ENCODE measurements at regions not wholly inside any gene's neighbourhood (a gene's known extent, or its start where the extent isn't known, plus 50 kb on each side); places are given as distances from the start of the nearest gene placed in this dataset.

GRCh38 chr3:178084938-178085816 is 451.1 kb upstream of the KCNMB2 start:
- no peak for DNase-seq (ENCODE audit: extremely low read depth, low read depth)
- no peak overlapping the region for H3K4me3 ChIP-seq (replicated peaks; ENCODE audit: low read depth, low read length)

GRCh38 chr3:178085817-178086123 is 450.5 kb upstream of the KCNMB2 start:
- no peak for DNase-seq (ENCODE audit: extremely low read depth, low read depth)
- no peak overlapping the region for H3K4me3 ChIP-seq (replicated peaks; ENCODE audit: low read depth, low read length)
- TF ChIP-seq CTCF (IDR thresholded peaks at IDR 0.05; ENCODE audit: low read depth, low read length, missing control alignments), result no peak

More at GRCh38 chr3:178084938-178085816, 451.1 kb upstream of the KCNMB2 start:
- no peak for TF ChIP-seq CTCF (IDR thresholded peaks at IDR 0.05; ENCODE audit: low read depth, low read length, missing control alignments)

- DNase-seq (ENCODE audit: extremely low read depth, low read depth), result no peak
- no peak overlapping the region for H3K4me3 ChIP-seq (replicated peaks; ENCODE audit: low read depth, low read length)
- TF ChIP-seq CTCF (IDR thresholded peaks at IDR 0.05; ENCODE audit: low read depth, low read length, missing control alignments), result no peak
These were observed 450.0 kb upstream of the KCNMB2 start for GRCh38 chr3:178086144-178086825.

DNA sequence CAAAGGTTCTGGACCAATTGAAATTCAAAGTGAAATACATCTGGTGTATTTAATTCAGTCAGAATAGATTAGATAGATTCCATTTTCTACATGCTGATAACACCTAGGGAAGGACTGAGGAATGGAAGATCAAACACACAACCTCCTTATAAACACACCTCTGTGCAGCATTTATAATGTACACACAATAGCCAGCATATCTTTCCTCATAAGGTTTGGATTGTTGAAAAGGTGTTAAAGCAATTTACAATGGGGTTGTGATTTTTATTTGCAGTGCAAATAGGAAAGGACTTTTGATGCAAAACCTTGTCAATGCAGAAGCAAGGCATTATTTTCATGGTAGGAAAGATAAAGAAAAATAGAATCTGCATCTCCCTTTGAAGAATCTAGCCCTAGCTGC is 448.9 kb upstream of the KCNMB2 start:
- DNase-seq (ENCODE audit: extremely low read depth, low read depth), result no peak
- no peak for TF ChIP-seq CTCF (IDR thresholded peaks at IDR 0.05; ENCODE audit: low read depth, low read length, missing control alignments)
- no peak overlapping the region for H3K4me3 ChIP-seq (replicated peaks; ENCODE audit: low read depth, low read length)

DNA sequence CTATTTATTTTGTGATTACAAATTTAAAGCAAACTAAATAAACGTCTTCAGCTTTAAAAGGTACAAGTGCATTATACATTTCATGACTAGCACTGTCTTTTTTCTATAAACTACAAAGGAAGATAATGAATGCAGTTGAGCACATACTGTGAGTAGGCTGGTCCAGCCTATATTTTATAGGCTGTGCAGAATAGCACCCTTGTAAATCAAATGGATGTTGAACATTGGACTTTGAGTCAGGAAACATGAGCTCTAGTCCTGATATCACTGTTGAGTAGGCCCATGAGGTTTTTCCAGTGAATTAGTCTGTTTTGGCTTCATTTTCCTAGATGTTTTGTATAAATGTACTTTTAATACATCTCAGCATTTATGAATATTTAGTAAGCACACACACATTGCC is 447.3 kb upstream of the KCNMB2 start:
- no peak for DNase-seq (ENCODE audit: extremely low read depth, low read depth)
- H3K4me3 ChIP-seq (replicated peaks; ENCODE audit: low read depth, low read length), result no peak overlapping the region
- TF ChIP-seq CTCF (IDR thresholded peaks at IDR 0.05; ENCODE audit: low read depth, low read length, missing control alignments), result no peak

DNA sequence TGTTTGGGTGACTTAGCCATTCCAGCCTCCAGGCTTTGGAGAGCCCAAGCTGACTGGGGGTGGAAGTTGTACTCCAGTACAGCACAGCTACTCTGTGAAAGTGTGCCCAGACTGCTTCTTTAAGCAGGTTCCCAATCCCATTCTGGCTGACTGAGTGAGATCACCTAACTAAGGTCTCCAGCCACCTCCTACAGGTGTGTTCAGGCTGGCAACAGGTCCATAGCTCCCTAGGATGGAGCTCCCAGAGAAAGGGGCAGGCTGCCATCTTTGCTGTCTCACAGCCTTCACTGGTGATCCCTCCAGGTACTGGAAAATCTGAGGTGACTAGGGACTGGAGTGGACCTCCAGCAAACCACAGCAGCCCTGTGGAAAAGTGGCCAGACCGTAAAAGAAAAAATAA is 445.3 kb upstream of the KCNMB2 start:
- DNase-seq (ENCODE audit: extremely low read depth, low read depth), result no peak
- no peak for TF ChIP-seq CTCF (IDR thresholded peaks at IDR 0.05; ENCODE audit: low read depth, low read length, missing control alignments)
- H3K4me3 ChIP-seq (replicated peaks; ENCODE audit: low read depth, low read length), result no peak overlapping the region

Data from HFF-Myc (cell line).